HG03558 (cell line): ENCODE measurements at regions not wholly inside any gene's neighbourhood (a gene's known extent, or its start where the extent isn't known, plus 50 kb on each side); places are given as distances from the start of the nearest gene placed in this dataset.
"Not testable (repeated sequence)": the region's sequence is repeated elsewhere in the genome, so short reads cannot be mapped to it uniquely, and the experiment has no call there.

Source experiments
- ATAC-seq: cut with Tn5 transposase; IDR thresholded peaks from one replicate; pipeline ENCODE4 v1.9.1; 2021; ENCODE audit warnings: moderate number of reproducible peaks; ENCODE audit not compliant: unreplicated experiment; ENCODE audit errors: extremely low read depth

DNA sequence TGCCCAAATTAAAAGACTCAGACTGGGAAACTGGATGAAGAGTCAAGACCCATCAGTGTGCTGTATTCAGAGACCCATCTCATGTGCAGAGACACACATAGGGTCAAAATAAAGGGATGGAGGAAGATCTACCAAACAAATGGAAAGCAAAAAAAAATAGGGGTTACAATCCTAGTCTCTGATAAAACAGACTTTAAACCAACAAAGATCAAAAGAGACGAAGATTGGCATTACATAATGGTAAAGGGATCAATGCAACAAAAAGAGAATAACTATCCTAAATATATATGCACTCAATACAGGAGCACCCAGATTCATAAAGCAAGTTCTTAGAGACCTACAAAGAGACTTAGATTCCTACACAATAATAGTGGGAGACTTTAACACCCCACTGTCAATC lies 813.0 kb downstream of the SLC6A15 start:
- not testable (repeated sequence) for ATAC-seq

GRCh38 chr12:84091651-84092050 lies 820.9 kb downstream of the SLC6A15 start:
- ATAC-seq, result no peak

GRCh38 chr12:84089356-84089755 lies 823.2 kb downstream of the SLC6A15 start:
- ATAC-seq, result no peak

GRCh38 chr12:84085046-84085445 lies 827.6 kb downstream of the SLC6A15 start:
- no peak for ATAC-seq

- ATAC-seq, result no peak
These were observed 833.0 kb downstream of the SLC6A15 start for GRCh38 chr12:84079626-84080025.

DNA sequence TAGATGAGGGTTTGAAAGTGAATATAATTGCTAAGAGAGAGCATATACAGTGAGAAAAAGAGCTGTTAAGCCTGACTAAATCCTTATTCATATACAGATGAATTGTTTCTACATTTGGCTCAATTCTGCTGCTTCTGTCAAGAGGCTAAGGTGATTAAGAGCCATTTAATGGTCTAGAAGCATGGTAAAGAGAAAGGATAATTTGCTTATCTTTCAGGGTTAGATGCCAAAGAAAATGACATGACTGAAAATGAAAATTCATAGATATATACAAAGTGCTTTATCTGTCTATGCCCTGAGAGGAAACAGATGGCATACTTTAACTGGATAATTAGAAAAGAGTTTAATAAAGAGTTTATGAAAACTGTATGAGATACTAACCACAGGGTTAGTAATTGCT lies 834.9 kb downstream of the SLC6A15 start:
- no peak for ATAC-seq

DNA sequence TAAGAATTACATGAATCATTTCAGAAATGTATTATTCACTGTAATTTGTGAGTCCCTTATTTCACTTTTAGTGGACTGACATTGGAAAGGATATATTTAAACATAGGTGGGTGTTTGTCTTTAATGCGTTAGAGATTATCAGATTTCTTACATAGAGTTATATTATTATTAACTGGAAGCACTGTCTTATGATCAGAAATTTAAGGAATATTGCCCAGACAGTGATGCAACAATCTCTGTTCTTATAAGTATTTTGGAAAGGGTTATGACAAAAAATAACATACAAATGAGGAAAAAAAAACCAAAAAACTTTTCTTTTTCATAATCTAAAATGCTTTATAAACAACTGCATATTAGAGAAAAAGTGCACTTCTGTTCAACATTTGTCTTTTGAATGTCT lies 836.6 kb downstream of the SLC6A15 start:
- ATAC-seq, result no peak

GRCh38 chr12:84073401-84073800 lies 839.2 kb downstream of the SLC6A15 start:
- ATAC-seq, result no peak

- ATAC-seq, result no peak
These were observed 839.6 kb downstream of the SLC6A15 start for GRCh38 chr12:84072961-84073360.

GRCh38 chr12:84070292-84070691 lies 842.3 kb downstream of the SLC6A15 start:
- no peak for ATAC-seq

DNA sequence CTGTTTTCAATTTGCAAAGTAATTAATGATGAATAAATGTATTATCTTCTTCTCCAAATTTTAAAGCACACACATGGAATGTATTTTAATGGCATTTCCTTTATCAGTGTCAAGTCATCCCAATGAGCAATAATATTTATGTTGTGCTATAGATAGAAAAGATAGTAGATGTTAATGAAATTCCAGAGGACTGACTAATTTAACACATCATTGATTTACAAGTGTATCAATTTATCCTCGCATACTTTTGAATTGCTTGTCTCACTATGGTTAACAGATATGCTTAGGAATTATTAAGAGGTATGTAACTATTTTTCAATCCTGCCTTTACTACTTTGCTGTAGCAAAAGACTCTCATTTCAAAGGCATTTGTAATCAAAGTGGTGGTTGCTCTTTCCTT lies 842.9 kb downstream of the SLC6A15 start:
- ATAC-seq, result no peak

DNA sequence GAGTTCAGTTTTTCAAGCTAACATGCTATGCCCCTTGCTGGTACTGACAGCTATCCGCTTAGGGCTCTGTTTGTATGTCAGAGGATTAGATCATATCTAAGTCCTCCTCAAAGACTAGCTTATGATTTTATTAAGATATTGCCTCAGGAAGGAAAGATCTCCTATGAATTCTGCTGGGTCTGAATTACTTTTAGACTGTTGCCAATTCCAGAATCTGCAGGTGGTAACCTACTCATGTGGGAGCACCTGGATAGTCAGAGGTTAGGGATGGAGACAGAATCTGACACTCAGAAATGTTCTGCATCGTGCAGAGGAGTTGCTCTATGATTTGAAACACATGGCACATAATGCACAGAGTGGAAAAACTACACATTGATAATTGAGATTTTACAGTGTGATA lies 843.4 kb downstream of the SLC6A15 start:
- ATAC-seq, result no peak

- ATAC-seq, result no peak
These were observed 854.5 kb downstream of the SLC6A15 start for GRCh38 chr12:84058136-84058535.

DNA sequence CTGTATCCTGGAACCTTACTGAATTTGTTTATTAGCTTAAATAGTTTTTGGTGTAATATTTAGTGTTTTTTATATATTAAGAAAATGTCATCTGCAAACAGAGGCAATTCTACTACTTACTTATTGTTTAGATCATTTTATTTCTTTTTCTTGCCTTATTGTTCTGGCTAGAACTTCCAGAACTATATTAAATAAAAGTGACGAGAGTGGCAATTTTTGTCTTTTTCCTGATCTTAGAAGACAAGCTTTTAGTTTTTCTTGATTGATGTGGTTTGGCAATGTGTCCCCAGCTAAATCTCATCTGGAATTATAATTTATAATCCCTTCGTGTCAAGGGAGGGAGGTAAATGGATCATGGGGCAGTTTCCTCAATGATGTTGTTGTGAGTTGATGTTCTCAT lies 857.8 kb downstream of the SLC6A15 start:
- ATAC-seq, result no peak

DNA sequence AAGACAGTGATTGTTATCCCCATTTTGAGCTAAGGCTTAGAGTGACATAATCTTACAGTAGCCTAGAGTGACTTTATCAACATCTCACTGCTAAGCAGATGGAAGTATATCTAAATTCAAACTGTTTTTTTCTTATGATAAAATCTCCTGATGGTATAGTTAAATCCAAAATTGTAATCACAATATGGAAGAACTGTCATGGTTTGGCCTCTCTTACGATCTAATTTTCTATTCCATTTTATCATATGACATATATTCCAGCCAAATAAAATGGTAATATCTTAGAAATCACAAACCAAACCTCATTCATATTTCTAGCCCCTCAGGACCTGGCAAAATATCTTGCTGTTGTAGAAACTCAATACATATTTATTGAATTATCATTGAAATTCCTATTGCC lies 864.7 kb downstream of the SLC6A15 start:
- ATAC-seq, result no peak

- no peak for ATAC-seq
These were observed 865.7 kb downstream of the SLC6A15 start for GRCh38 chr12:84046859-84047258.

- no peak for ATAC-seq
These were observed 869.2 kb downstream of the SLC6A15 start for GRCh38 chr12:84043355-84043754.

GRCh38 chr12:84038242-84038641 lies 874.4 kb downstream of the SLC6A15 start:
- ATAC-seq, result no peak

- ATAC-seq, result no peak
These were observed 875.7 kb downstream of the SLC6A15 start for GRCh38 chr12:84036912-84037311.

- no peak for ATAC-seq
These were observed 876.8 kb downstream of the SLC6A15 start for GRCh38 chr12:84035766-84036165.

- no peak for ATAC-seq
These were observed 877.7 kb downstream of the SLC6A15 start for GRCh38 chr12:84034871-84035270.

DNA sequence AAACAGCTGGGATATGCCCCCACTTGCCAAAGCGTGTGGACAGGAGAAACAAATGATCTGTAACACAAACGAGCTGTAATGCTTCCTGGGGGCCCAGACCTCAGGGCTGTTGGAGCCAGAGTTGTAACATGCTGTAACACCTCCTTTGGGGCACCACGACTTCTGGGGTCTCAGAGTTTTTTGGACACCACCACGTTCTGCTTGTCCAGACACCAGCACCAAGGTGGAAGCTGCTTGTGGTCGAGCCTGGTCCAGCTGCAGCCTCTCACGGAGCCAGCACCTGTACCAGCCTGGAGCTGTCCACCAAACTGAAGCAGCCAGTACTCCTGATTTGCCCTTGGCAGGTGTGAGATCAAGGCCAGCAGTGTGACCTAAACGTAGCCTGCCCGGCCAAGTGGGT lies 879.4 kb downstream of the SLC6A15 start:
- ATAC-seq, result no peak

DNA sequence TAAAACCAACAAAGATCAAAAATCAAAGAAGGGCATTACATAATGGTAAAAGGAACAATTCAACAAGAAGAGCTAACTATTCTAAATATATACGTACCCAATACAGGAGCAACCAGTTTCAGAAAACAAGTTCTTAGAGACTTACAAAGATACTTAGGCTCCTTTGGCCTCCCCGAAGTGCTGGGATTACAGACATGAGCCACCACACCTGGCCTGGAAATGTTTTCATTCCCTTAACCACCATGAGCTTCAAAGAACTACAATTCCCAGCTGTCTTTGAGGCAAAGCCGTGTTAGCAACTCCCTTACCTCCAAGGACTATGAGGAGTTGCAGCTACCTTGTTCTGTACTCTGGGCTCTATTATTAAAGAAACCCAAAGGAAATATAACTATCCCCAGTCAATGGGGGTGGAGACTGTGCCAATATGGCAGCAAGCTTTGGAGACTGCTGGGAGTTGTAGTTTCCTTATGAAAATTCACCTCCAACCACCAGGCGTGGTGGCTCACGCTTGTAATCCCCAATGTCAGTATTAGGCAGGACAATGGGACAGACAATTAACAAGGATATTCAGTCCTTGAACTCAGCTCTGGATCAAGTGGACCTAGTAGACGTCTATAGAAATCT lies 893.9 kb downstream of the SLC6A15 start:
- not testable (repeated sequence) for ATAC-seq
